ENCODE measurements at regions not wholly inside any gene's neighbourhood (a gene's known extent, or its start where the extent isn't known, plus 50 kb on each side); places are given as distances from the start of the nearest gene placed in this dataset.
"Not testable (repeated sequence)": the region's sequence is repeated elsewhere in the genome, so short reads cannot be mapped to it uniquely, and the experiment has no call there.

DNA sequence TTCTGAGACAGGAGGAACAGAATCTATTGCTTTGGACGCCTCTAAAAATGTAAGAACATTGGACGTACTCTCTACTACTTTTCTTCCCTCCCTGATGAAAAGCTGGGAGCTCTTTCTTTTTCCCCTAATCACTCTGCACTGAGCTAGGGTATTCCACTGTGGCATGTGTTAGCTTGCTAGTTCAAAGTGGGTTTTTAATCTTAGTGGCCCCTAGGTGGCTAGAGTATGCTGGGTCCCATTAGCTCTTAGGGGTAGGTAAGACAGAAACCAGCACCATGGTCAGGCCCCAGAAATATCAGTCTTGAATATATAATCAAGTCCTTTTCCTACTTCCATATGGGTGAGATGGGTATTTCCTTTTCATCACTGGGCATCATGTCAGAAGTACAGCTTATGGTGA lies 945.2 kb upstream of the PTPRD start:
- DNase-seq, result no peak

DNA sequence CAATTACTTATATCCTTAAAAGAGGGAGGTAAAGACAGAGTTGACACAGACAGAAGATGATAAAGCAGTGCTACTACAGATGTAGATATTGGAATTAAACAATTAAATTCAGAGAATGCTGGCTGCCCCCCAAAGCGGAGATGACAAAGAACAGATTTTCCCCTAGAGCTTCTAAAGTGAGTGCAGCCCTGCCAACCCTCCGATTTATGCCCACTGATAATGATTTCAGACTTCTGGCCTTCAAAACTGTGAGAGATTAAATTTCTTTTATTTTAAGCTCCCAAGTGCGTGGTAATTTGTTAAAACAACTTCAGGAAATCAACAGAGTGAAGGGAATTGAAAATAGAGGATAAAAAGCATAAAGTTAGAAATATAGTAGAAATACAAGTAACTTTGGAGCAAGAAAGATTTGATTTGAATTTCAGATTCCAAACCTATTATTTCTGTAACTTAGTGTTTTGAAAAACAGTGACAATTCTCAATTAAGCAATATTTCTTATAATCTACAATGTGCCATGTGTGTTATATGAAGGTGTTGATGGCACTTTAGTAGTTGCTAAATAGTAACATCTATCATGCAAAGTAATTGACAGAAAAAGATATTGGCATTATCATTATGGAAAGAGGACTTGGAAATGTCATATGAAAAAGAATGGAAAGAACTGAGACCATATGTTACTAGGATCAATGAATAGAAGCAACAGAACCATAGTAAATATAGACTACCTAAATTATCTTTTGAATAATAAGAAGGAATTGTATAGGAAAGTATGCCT lies 946.4 kb upstream of the PTPRD start:
- no peak for DNase-seq

DNA sequence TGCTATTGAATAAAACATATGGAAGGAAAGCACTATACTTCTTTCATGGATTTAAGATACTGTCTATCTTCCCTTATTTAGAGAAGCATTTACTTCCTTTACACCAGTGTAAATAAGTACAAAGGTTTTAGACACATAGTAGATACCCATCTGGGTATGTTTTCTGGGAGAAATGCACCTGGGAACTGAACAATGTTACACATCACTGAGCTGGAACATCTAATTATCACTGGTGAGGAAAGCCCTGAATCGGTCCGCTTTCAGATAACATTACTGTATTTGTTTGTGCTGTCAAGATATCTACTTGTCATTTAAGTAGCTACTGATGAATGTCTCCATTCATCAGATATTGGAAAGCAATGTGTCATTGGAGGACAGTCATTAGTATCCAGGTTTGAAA lies 964.7 kb upstream of the PTPRD start:
- no peak for DNase-seq

DNA sequence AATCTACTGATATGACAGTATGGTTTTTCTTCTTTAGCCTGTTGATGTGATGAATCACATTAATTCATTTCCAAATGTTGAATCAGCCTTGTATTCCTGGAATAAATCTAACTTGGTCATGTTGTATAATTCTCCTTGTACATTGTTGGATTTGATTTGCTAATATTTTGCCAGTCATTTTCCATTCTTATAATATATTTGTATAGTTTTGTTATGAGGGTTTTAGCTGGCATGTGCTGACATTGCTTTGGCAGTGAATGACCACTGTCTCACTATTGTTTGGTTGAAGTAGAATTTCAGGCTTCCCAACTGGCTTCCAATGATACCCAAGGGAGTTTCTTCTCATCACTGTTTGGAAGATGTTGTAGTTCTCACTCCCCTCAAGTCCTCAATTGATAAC lies 983.0 kb upstream of the PTPRD start:
- DNase-seq, result no peak

DNA sequence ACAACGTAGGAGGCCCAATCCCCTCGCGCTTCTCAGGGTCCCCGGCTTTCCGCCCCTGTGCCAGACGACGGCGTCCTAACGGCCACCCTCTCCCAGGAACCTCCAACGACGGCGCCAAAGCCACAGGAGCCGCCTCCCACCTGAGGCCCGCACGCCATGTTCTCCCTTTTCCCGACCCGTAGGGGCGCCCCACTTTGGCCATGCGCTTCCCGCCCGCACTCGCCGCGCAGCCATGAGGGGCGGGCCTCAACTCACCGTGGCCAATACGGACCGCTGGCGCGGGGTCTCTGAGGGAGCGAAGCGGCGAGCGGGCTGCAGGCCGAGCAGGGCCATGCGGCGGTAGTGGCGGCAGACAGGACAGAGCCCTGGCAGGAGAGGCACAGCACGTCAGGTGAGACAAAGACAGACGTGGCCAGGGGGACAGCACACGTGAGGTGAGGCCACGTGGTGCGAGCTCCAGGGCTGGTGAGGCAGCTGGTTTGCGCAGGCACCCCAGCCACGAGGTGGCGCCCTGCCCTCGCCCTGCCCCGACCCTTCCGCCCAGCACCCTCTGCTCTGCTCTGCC lies 1005.5 kb upstream of the PTPRD start:
- no peak for DNase-seq

DNA sequence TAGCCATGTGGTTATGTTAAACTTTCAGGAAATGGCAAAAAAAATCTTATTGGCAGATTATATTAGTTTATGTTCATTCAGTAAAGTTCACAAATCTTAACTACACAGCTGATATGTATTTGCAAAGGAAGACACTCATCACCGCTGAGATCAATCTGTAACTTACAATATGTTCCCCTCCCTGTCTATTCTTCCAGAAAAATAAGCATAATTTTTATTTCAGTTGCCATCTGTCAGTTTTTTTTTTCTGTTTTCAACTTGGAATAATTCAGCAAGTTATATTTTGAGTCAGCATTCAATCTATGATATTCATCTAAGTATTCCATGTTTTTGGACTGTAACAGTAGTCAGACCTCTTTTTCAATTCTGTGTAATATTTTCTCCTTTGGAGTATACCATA lies 1019.9 kb upstream of the PTPRD start:
- DNase-seq, result no peak

DNA sequence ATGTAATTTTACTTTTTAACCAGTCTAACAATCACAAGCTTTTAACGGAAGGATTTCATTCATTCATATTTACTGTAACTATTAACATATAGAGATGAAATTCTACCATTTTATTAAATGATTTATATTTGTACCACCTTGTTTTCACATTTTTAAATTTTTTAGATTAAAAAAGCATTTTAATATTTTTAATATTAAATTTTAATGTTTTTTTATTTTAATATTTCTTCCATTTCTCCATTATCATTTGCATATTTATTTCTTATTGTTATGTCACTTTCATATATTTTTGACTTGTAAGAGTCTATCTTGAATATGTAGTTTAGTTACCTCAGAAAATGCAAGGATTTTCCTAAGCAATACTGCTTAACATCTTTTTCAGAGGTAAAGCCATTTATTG lies 1034.0 kb upstream of the PTPRD start:
- no peak for DNase-seq

DNA sequence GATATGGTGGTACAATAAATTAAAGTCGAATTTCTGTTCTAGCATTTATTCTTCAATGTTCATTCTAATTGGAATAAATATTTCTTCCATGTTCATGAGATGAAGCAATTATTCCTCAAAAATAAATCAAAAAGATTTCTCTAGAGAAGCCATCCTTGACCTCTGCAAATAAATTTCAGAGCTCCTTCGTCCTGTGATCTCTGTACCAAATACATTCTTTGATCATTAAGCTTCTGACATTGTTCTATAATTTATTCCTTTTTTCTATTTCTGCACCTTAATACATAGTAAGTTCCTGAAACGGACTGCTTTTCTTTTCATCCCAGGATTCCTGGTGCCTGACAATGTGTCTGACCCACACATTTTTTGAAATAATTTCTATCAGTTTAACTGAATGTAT lies 1039.3 kb upstream of the TYRP1 start:
- no peak for DNase-seq

DNA sequence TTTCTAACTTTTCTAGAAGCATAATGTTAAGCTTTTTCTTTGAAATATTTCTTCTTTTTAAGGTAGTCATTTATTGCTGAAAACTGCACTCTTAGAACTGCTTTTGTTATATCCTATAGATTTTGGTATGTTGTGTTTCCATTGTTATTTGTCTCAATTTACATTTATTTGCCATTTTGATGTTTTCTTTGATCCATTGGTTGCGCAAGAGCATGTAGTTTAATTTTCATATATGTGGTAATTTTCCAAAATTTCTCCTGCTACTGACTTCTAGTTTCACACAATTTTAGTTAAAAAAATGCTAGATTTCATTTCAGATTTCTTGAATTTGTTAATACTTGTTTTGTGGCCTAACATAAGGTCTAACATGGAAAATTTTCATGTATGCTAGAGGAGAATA lies 1029.3 kb upstream of the TYRP1 start:
- no peak for DNase-seq

DNA sequence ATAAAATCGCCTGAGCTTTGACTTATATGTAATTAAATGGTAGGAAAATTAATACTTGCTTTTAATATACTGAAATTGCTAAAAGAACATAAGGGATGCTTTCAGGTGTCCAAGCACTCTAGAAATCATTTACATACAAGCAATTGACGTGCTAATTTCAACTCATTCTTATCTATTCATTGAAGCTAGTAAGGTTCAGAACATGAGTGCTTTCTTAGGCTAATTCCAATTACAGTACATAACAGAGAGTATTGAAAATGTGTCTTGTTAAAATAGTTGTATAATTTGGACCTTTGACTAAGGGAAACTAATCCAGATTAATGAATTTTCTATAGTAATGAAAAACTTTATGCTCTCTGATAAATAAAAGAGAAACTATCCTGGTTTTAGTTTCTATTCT lies 1016.4 kb upstream of the TYRP1 start:
- DNase-seq, result no peak

DNA sequence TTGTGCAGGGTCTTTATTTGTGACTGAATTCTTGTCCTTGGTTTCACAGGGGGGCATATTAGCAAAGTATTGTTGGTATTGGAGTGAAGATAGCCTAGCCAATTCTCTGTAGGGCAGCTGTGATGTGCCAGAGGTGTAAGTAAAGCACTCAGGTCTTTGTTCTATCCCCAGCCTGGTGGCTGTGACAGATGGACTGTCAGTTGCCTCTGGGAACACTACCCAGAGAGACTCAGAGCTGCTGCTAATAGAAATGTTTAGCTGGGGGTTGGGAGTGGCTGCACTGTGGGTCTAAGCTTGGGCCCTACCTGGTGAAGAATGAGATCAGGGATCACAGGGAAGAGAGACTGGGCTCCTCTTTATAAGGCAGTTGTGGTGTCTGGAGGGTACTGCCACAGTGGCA lies 1006.5 kb upstream of the TYRP1 start:
- no peak for DNase-seq

DNA sequence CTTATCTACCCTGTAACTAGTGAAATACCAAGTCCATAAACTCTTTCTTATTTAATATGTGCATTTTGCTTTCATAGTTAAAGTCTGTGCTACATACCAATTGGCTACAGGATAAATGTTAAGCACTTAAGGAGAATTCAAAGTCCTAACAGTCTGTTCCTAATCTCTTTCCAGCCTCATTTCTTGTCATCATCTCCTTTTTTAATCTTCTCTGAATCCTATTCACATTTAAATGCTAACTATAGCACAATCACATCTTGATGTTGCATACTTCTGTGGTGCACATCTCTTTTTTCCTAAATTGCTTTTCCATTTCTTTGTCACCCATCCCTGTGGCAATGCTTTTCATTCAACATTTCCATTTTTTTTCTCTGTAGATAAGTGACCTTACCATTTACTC lies 996.1 kb upstream of the TYRP1 start:
- DNase-seq, result no peak

DNA sequence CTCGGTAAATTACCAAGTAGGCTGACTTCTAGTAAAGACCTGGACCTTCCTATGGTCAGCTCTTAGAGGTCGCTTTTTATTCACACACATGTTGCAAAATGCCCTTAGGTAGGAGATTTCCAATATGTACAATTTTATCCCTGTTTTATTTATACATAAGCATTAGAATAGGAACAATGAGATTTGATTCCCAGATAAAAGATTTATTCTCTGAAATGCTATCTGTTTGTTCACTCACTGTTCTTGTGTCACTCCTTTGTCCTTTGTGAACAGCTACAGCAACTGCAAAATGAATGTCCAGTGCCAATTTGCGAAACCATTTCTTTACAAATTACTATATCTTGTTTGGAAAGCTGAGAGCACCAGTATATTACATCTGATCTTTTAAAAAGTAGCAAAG lies 991.5 kb upstream of the TYRP1 start:
- no peak for DNase-seq

DNA sequence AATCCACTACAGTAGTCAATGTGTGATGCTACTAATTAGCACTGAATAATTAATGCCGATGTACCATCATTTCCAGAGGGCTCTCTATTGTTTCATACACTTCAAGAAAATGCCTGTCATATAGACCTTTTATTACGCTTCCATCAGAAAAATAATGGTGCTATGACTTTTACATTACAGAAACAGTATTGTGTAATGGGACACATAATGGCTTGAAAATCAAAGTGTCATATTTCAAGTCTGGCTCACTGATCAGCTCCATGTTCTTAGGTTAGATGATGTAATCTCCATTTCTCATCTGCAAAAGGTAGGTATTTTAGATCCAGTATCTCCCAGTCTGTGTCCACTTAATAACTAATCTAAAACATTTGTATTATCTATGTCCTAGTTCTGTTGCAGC lies 990.6 kb upstream of the TYRP1 start:
- no peak for DNase-seq

DNA sequence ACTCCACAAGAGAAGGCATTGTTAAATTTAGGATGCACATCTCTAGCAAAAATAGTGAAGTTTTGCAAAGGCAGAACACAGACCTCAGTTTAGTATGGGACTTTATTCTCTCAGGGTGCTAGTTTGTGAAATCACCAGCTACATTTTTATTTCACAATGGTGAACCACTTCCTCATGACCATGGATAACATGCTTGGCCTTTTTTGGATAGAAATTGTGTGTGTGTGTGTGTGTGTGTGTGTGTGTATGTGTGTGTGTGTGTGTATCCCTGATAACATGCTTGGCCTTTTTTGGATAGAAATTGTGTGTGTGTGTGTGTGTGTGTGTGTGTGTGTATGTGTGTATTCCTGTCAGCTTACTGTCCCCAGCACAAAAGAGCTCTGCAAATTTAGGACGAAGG lies 989.0 kb upstream of the TYRP1 start:
- not testable (repeated sequence) for DNase-seq

DNA sequence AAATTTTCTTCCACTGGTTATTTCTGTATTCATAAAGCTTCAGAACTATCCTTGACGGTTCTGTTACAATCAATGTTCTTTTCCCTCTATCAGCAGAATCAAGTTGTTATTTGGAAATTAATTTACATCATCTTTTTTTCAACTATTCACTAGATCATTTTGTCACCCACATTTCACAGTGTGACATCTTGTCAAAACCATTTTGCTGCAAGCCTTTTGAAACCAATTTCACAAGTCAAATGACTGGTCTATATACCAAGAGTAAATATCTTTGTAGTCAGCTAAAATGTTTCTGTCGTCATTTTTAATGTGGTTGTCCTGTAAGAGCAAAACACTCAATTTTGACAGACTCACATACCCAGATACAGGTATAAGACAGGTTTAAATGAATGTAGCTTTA lies 984.3 kb upstream of the TYRP1 start:
- DNase-seq, result no peak

DNA sequence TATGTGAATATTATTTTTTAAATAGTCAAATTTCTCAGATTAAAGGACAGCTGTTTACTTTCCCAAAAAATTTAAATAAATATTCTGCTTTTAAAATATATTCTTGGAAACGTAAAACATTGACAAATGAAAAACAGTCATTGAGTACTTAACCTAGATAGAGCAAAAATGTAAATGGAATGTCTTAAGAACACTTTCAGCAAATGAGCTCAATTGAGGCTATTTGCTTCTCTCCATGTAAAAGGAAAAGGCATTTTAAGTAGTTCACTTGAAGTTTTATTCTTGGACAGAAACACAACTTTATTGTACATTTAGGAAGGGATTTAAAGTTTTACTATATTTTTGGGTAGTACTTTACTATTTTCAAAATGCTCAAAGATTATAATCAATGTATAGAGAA lies 983.6 kb upstream of the TYRP1 start:
- no peak for DNase-seq

DNA sequence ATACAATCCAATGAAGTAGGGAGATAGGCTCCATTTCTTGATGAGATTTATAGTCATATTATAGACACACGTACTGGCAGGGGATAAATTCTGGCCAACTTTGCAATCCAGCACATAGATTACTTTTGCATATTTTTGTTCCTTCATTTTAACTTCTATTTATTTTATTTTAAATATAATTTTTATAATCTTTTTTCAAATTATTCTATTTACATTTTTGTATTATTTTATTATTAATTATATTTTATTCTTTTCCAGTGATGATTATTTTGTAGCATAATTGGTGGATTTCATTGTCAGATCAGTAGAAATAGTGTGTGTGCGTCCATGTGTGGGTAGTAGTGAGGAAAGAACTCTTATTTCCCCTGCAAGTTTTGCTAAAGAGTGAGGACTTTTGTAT lies 980.1 kb upstream of the TYRP1 start:
- DNase-seq, result no peak

DNA sequence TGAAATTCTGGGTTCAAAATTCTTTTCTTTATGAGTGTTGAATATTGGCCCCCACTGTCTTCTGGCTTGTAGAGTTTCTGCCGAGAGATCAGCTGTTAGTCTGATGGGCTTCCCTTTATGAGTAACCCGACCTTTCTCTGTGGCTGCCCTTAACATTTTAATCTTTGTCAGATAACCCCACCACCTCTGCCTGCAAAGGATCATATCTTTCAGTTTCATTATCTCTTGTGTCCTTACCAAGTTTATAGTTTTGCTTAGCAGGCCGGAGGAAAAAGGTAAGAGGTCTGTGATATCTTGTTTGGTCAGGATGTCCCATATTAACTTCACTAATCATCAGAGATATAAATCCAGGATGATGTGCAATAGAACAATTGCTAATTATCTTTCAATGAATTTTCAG lies 970.2 kb upstream of the TYRP1 start:
- no peak for DNase-seq

DNA sequence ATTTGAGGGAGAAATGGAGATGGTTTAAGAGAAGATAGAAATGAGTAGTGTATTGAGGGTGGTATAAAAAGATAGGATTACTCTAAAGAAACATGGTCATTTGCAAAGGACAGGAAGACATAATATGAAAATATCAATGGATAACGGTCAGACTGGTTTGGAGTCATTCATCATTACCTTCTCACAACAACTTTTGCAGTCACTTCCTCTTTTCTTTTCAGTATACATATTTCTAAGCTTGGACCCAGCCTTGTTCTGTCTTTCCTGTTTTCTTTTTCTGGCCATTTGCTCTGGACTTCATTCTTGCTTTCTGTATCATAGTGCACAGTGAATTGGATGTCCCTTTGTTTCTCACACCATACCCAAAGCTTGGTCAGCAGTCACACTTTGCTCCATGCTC lies 966.5 kb upstream of the TYRP1 start:
- DNase-seq, result no peak

DNA sequence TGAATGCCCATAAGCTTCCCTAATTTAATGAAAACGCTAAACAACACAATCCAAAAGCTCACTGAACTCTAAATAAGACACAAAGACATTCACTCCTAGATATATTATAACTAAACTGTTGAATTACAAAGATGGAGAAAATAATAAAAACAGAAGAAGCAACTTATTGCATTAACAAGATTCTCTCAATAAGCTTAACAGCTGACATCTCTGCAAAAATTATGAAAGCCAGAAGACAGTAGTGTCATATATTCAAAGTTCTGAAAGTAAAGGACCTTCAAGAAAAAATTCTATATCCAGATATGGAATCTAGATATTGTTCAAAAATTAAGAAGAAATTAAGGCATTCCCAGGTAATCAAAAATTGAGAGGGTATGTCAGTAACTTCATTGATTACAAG lies 957.8 kb upstream of the TYRP1 start:
- DNase-seq, result no peak

DNA sequence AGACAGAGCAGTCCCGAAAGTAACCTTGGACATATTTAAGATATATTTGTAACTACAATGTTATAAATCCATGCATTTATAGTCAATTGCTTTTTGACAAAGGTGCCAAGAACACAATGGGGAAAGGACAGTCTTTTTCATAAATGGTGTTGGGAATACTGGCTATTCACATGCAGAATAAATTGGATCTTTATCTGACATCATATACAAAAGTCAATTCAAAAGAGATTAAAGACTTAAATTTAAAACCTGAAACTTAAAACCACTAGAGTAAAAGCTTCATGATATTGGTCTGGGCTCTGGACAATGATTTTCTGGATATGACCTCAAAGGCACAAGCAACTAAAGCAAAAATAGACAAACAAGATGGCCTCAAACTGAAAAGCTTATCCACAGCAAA lies 950.7 kb upstream of the TYRP1 start:
- no peak for DNase-seq

DNA sequence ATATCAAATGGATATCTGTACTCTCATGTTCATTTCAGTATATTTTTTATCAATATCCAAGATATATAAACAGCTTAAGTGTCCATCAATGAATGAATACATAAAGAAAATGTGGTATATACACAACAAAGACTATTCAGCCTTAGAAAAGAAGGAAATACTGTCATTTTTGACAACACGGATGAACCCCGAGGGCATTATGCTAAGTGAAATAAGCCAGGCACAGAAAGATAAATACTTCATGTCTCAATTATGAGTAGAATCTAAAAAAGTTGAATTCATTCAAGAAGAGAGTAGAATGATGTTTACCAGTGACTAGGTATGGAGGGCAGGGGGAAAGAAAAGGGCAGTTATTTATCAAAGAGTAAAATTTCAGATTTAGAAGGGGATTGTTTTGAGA lies 949.8 kb upstream of the TYRP1 start:
- no peak for DNase-seq

DNA sequence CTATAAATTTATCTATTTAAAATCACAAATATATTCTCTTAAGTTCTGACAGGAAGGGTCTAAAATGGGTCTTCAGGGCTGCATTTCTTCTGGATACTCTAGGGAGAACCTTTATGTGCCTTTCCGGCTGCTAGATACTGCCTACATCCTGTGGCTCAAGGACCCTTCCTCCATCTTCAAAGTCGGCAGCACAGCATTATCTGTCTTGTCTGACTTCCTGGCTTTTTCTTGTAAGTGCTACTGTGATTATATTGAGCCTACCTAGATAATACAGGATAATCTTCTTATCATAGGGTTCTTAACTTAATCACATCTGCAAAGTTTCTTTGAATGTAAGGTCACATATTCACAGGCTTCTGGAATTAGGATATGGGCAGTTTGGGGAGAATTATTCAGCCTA lies 943.8 kb upstream of the TYRP1 start:
- no peak for DNase-seq

DNA sequence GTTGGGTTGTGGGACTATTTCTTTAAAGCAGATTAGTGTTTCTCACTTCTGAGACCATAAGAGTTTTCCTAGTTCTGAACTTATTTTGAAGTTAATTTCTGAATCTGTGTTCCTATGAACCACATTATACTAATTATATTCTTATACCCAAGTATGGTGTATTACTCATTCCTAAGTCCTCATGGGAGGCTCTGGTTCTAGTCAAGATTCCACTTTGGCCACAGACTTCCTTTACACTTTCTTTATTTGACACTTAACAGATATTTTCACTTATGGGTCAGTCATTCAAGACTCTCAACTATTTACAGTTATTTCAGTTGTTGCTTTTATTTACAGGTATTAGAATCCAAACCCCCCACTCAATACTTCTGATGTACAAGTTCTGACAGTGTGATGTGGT lies 937.2 kb upstream of the TYRP1 start:
- no peak for DNase-seq
